Osteocyte (in vitro differentiated cells): ENCODE measurements at regions not wholly inside any gene's neighbourhood (a gene's known extent, or its start where the extent isn't known, plus 50 kb on each side); places are given as distances from the start of the nearest gene placed in this dataset.

Experiments
- DNase-seq: peaks from one replicate; pipeline ENCODE4 v3.0.0; 2021; ENCODE audit warnings: mixed read lengths; ENCODE audit not compliant: unreplicated experiment; ENCODE audit errors: extremely low spot score
- H3K27ac Mint-ChIP-seq: one replicate; pipeline ENCODE4 v1.8.0; 2021; ENCODE audit warnings: mild to moderate bottlenecking, mixed read lengths; ENCODE audit not compliant: unreplicated experiment
- H3K27me3 Mint-ChIP-seq: one replicate; pipeline ENCODE4 v1.8.0; 2021; ENCODE audit warnings: mixed read lengths; ENCODE audit not compliant: unreplicated experiment
- H3K36me3 Mint-ChIP-seq: one replicate; pipeline ENCODE4 v1.8.0; 2021; ENCODE audit warnings: mixed read lengths; ENCODE audit not compliant: unreplicated experiment
- H3K4me1 Mint-ChIP-seq: one replicate; pipeline ENCODE4 v1.8.0; 2021; ENCODE audit warnings: mixed read lengths; ENCODE audit not compliant: unreplicated experiment
- H3K4me3 Mint-ChIP-seq: one replicate; pipeline ENCODE4 v1.8.0; 2021; ENCODE audit warnings: mild to moderate bottlenecking, moderate library complexity, mixed read lengths; ENCODE audit not compliant: unreplicated experiment
- H3K9me3 Mint-ChIP-seq: one replicate; pipeline ENCODE4 v1.8.0; 2021; ENCODE audit warnings: mixed read lengths; ENCODE audit not compliant: unreplicated experiment
- CTCF ChIP-seq: fragments of 200-600 bp; sonication (generic); IDR thresholded peaks from 2 replicates; pipeline ENCODE4 v1.5.0; 2021; ENCODE audit warnings: antibody characterized with exemption, mild to moderate bottlenecking, moderate library complexity

- TF ChIP-seq CTCF = no peak
- no peaks in the 10 kb centered on the region for H3K9me3 Mint-ChIP-seq
- no peak overlapping the region for H3K4me3 Mint-ChIP-seq
Observed at GRCh38 chr2:59959944-59960343, 593.5 kb downstream of the BCL11A start.

GRCh38 chr2:59957504-59957903 is 596.0 kb downstream of the BCL11A start:
- Mint-ChIP-seq H3K9me3 (no peaks in the 10 kb centered on the region), H3K27me3 (no peaks in the 10 kb centered on the region), H3K4me3 (no peak overlapping the region), H3K27ac (no peak overlapping the region), H3K36me3 (no peaks in the 10 kb centered on the region), H3K4me1 (no peaks in the 10 kb centered on the region)
- no peak for TF ChIP-seq CTCF
- DNase-seq = no peak

More at GRCh38 chr2:59959944-59960343, 593.5 kb downstream of the BCL11A start:
- no peaks in the 10 kb centered on the region for H3K27me3 Mint-ChIP-seq
- no peak for DNase-seq
- no peaks in the 10 kb centered on the region for H3K4me1 Mint-ChIP-seq
- no peaks in the 10 kb centered on the region for H3K36me3 Mint-ChIP-seq
- H3K27ac Mint-ChIP-seq = no peak overlapping the region

- Mint-ChIP-seq H3K27me3 (no peaks in the 10 kb centered on the region), H3K27ac (no peak overlapping the region)
Observed at GRCh38 chr2:59956981-59957380, 596.5 kb downstream of the BCL11A start.

GRCh38 chr2:59947917-59948541 is 605.4 kb downstream of the BCL11A start:
- Mint-ChIP-seq H3K27me3 (peaks cover 3% of the 10 kb centered on the region), H3K4me3 (no peak overlapping the region), H3K9me3 (no peaks in the 10 kb centered on the region), H3K4me1 (no peaks in the 10 kb centered on the region), H3K36me3 (no peaks in the 10 kb centered on the region), H3K27ac (no peak overlapping the region)
- TF ChIP-seq CTCF = no peak
- no peak for DNase-seq

More at GRCh38 chr2:59956981-59957380, 596.5 kb downstream of the BCL11A start:
- no peaks in the 10 kb centered on the region for H3K36me3 Mint-ChIP-seq
- no peak overlapping the region for H3K4me3 Mint-ChIP-seq
- TF ChIP-seq CTCF = no peak
- no peaks in the 10 kb centered on the region for H3K4me1 Mint-ChIP-seq
- no peak for DNase-seq
- no peaks in the 10 kb centered on the region for H3K9me3 Mint-ChIP-seq

GRCh38 chr2:59947209-59947608 is 606.2 kb downstream of the BCL11A start:
- Mint-ChIP-seq H3K36me3 (no peaks in the 10 kb centered on the region), H3K4me1 (no peaks in the 10 kb centered on the region), H3K9me3 (no peaks in the 10 kb centered on the region), H3K27ac (no peak overlapping the region), H3K27me3 (peaks cover 3% of the 10 kb centered on the region), H3K4me3 (no peak overlapping the region)
- DNase-seq = no peak
- TF ChIP-seq CTCF = no peak
